ENCODE measurements at regions not wholly inside any gene's neighbourhood (a gene's known extent, or its start where the extent isn't known, plus 50 kb on each side); places are given as distances from the start of the nearest gene placed in this dataset.
A peak's percentile ranks its signal among the peaks of the same experiment; 100 is the strongest.
"Not testable (repeated sequence)": the region's sequence is repeated elsewhere in the genome, so short reads cannot be mapped to it uniquely, and the experiment has no call there.

DNA sequence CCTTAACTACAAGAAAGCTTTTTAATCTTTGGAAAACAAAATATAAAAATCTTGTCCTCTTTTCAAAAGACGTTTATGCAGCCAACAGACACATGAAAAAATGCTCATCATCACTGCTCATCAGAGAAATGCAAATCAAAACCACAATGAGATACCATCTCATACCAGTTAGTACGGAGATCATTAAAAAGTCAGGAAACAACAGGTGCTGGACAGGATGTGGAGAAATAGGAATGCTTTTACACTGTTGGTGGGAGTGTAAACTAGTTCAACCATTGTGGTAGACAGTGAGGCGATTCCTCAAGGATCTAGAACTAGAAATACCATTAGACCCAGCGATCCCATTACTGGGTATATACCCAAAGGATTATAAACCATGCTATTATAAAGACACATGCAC lies 1255.0 kb downstream of the ROBO1 start:
- DNase-seq (ENCODE audit: low read depth) = not testable (repeated sequence)

DNA sequence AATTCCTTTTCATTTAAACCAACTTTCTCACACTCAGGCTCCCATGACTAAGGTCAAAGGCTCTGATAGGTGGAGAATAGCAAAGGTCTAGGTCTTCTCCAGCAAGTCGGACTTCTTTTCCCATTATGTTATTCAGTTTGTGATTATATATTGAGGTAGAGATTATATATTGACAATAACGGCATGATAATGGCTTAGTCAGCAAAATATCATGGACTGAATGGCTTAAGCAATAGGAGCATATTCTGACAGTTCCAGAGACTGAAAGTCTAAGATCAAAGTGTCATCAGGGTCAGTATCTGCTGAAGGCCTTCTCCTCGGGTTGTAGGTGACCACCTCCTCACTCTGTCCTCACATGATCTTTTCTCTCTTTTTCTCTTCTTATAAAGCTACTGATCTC lies 1251.4 kb downstream of the ROBO1 start:
- no peak for DNase-seq (ENCODE audit: low read depth)

DNA sequence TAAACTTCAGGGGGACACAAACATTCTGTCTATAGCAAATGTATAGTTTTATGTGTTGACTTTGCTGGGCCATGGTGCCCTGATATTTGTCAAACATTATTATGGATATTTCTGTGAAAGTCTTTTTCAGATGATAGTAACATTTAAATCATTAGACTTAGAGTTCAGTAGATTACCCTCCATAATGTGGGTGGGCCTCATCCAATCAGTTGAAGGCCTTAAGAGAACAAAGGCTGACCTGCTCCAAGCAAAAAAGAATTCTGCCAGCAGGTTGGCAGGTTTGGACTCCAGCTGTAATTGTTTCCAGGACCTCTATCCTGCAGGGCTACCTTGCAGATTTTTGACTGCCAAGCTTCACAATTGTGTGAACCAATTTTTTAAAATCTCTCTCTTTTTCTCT lies 1250.9 kb downstream of the ROBO1 start:
- no peak for DNase-seq (ENCODE audit: low read depth)

DNA sequence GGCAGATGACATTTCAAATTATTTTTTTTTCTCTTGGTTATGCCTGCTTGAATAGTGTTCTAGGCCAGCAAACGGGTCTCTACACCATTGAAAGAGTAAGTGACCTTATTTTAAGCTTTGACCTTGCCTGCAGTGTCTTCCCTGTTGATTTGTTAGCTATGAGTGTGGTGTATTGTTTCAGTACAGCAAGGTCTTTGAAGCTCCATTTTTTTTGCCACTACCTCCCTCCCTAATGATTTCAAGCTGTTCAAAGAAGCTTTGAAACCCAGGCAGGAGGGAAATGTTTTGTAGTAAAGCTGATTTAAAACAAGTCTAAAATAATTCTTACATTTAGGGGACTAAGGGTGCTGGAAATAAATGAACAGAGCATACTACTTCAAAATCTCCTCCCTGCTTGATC lies 1249.8 kb downstream of the ROBO1 start:
- DNase-seq (ENCODE audit: low read depth) = no peak

DNA sequence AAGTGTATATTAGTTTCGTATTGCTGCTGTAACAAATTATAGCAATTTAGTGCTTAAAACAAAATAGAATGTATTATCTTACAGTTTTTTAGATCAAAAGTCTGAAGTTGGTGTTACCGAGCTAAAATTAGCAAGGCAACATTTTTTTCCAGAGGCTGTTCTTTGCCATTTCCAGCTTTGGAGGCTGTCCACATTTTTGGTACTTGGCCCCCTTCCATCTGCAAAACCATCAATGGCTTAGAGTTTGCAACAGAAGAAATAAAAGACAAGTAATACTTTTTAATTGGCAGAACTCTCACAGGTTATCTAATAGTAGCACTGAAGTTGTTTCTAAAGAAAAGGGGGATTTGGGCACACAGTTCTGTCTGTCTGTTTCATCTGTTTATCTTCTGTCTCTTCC lies 1248.5 kb downstream of the ROBO1 start:
- DNase-seq (ENCODE audit: low read depth) = peak; percentile 21

DNA sequence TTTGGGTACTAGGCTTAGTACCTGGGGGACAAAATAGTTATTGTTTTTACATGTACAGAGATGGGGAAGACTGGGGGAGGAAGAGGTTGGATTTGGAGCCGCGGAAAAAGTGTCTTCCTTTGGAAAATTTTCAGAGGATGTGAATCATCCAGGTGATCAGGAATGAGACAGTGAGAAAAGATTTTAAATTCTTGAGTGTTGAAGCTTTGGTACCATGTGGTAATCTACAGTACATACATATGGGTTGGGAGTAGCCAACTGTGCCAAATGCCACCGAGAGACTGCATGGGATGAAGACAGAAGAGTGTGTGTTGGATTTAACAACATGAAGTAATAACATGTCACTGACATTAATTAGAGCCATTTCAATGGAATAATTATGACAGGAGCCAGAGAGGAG lies 1238.2 kb downstream of the ROBO1 start:
- DNase-seq (ENCODE audit: low read depth) = no peak

DNA sequence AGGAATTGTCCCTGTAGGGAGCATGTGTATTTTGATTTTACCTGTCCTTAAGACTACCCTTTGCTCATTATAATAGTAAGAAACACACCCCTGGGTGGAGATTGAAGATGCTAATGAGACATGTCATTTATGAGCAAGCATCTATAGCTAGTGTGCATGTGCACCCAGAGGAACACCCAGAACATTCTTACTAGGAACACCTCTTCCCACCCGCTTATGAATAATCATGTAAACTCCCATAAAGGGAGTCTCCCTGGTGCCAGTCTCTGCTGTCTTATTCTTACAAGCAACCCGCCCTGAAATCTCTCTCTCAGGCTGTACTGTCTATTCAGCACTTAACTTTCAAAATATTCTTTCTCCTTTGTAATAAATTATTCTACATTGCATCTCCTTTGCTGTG lies 1227.3 kb downstream of the ROBO1 start:
- DNase-seq (ENCODE audit: low read depth) = no peak

DNA sequence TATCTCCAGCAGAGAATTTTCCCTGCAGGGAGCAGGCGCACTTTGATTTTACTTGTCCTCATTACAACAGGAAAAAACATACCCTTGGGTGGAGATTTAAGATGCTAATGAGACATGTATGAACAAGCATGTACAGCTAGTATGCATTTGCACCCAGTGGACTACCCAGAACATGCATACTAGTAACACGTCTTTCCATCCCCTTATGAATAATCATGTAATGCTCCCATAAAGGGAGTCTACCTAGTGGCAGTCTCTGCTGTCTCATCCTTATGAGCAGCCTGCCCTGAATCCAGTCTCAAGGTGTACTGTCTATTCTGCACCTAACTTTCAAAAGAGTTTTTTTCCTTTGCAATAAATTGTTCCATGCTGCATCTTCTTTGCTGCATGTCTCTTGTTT lies 1222.0 kb downstream of the ROBO1 start:
- DNase-seq (ENCODE audit: low read depth) = no peak

Measured in EH (cell line).